ENCODE measurements at regions not wholly inside any gene's neighbourhood (a gene's known extent, or its start where the extent isn't known, plus 50 kb on each side); places are given as distances from the start of the nearest gene placed in this dataset.

DNA sequence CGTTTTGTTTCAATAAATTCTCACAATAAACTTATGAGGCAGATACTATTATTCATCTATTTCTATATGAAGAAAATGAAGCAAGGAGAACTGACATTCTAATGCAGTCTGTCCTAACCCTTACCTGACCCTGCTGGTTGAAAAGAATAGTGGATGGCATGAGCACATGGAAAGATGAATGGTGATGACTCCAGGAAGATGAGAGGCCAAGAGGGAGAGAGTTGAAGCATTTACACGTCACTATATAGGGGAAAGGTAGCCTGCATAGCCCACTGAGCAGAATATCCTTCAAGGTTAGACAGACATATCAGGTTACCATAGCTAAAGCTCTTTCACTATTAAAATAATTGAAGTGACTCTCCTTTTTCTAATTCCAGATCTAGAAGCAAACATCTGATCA, 163.9 kb upstream of the CDK1 start:
- TF ChIP-seq POLR2A (IDR thresholded peaks at IDR 0.05; ENCODE audit: low read depth, low read length) (no peak), POLR2AphosphoS5 (IDR thresholded peaks at IDR 0.05; ENCODE audit: low read depth, low read length) (no peak), TAF1 (IDR thresholded peaks at IDR 0.05; ENCODE audit: low read depth, low read length) (no peak), SPI1 (IDR thresholded peaks at IDR 0.05; ENCODE audit: low read depth, low read length) (no peak), POU2F2 (IDR thresholded peaks at IDR 0.05; ENCODE audit: low read depth, low read length) (no peak), PAX5 (IDR thresholded peaks at IDR 0.05; ENCODE audit: insufficient read depth, low read length, severe bottlenecking) (no peak)

Measured in GM12891 (cell line).